IPS-15b (cell line): ENCODE measurements at regions not wholly inside any gene's neighbourhood (a gene's known extent, or its start where the extent isn't known, plus 50 kb on each side); places are given as distances from the start of the nearest gene placed in this dataset.

Experiments used
- H3K27me3 ChIP-seq: one replicate; pipeline ENCODE4 v1.6.1; 2013; ENCODE audit warnings: low read length; ENCODE audit not compliant: control insufficient read depth, insufficient read depth
- H3K36me3 ChIP-seq: one replicate; pipeline ENCODE4 v1.6.1; 2013; ENCODE audit warnings: low read length; ENCODE audit not compliant: control insufficient read depth, insufficient read depth
- H3K4me1 ChIP-seq: one replicate; pipeline ENCODE4 v1.6.1; 2013; ENCODE audit warnings: mild to moderate bottlenecking, low read length; ENCODE audit not compliant: control insufficient read depth, insufficient read depth
- H3K4me3 ChIP-seq: one replicate; pipeline ENCODE4 v1.5.1; 2013; ENCODE audit warnings: low read depth, low read length
- H3K9ac ChIP-seq: one replicate; pipeline ENCODE4 v1.6.1; 2013; ENCODE audit warnings: low read depth, mild to moderate bottlenecking, low read length
- H3K9me3 ChIP-seq: one replicate; pipeline ENCODE4 v1.6.1; 2013; ENCODE audit warnings: mild to moderate bottlenecking, low read length; ENCODE audit not compliant: control insufficient read depth, insufficient read depth

DNA sequence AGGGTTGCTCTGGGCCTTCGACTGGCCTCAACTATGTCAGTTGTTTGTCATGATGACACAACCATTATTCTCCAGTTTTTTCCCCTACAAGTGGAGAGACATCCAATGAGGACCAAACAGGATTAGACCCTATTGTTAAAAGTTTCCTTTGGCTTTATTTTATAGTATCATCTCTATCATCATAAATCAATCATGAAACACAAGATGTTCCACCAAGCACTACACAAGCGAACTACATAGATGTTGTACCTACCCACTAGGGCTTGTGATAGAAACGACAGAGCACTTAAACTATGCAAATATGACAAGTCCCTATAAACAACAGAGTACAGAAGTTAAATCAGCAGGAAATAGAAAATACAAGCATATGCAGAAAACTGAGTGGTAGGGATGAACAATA, 422.5 kb upstream of the MARCKS start:
- no peak overlapping the region for H3K4me3 ChIP-seq
- H3K36me3 ChIP-seq, result no peaks in the 10 kb centered on the region
- no peaks in the 10 kb centered on the region for H3K4me1 ChIP-seq
- no peak overlapping the region for H3K9ac ChIP-seq
- H3K9me3 ChIP-seq, result no peaks in the 10 kb centered on the region
- no peaks in the 10 kb centered on the region for H3K27me3 ChIP-seq

DNA sequence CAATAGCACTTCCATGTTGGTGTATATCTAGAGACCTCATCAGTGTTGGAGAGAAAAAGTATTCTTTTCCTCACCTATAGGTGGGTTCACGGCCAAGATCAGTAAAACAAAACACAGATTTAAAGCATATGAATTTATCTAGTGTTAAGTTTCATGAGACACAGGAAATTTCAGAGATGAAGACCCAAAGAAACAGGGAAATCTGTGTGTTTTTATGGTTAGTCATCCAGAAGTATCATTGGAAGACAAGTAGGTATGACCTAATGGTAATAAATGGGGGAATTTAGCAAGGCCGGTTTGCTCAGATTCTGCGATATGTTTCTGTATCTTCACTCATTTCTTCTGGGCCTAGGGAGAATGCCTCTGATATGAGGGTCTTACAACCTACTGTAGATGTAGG, 419.6 kb upstream of the MARCKS start:
- Histone ChIP-seq H3K9me3 (no peaks in the 10 kb centered on the region), H3K4me1 (no peaks in the 10 kb centered on the region), H3K36me3 (no peaks in the 10 kb centered on the region), H3K9ac (no peak overlapping the region), H3K27me3 (no peaks in the 10 kb centered on the region), H3K4me3 (no peak overlapping the region)

DNA sequence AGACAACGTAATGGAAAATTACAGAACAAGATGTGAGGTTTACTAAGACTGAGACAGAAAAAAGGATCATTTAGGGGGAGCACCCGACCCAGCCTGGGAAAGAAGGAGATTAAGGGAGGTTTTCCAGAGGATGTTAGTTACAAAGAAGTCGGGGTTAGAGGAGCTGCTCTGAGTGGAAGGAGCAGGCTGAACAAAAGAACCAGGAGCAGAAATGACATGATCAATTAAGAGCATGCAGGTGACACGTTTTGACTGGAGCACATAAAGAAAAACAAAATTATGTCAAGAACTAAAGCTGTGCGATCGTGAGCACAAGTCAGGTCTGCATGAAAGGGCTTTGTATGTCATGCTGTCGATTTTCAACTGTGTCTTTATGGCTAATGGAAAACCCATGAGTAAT, 417.3 kb upstream of the MARCKS start:
- H3K36me3 ChIP-seq, result no peaks in the 10 kb centered on the region
- no peaks in the 10 kb centered on the region for H3K4me1 ChIP-seq
- H3K4me3 ChIP-seq, result no peak overlapping the region
- no peak overlapping the region for H3K9ac ChIP-seq
- no peaks in the 10 kb centered on the region for H3K9me3 ChIP-seq
- H3K27me3 ChIP-seq, result no peaks in the 10 kb centered on the region

DNA sequence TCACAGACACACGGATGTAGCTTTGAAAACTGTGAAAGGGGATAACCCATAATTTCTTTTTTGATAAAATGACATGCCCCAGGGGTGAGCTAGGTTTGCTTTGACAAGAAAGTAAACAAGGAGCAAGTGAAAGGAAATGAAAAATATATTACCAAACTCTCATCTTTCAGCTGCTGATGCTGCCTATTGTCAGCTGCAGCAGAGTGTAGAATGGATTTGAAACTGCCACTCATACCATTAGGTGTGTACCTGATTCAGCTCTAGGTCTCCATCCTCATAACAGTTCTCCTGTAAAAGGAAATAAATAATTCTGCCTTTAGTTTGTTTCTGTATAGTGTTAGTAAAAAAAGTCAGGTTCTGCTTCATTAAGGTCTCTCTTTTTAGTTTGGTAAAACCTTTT, 415.1 kb upstream of the MARCKS start:
- Histone ChIP-seq H3K9me3 (no peaks in the 10 kb centered on the region), H3K4me1 (no peaks in the 10 kb centered on the region), H3K4me3 (no peak overlapping the region), H3K9ac (no peak overlapping the region), H3K27me3 (no peaks in the 10 kb centered on the region), H3K36me3 (no peaks in the 10 kb centered on the region)

DNA sequence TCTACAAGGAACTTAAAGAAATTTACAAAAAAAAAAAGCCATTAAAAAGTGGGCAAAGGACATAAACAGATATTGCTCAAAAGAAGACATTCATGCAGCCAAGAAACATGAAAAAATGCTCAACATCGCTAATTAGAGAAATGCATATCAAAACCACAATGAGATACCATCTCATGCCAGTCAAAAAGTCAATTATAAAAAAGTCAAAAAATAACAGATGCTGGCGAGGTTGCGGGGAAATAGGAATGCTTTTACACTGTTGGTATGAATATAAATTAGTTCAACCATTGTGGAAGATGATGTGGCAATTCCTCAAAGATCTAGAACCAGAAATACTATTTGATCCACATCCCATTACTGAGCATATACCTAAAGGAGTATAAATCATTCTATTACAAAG, 411.9 kb upstream of the MARCKS start:
- no peaks in the 10 kb centered on the region for H3K4me1 ChIP-seq
- no peaks in the 10 kb centered on the region for H3K36me3 ChIP-seq
- no peak overlapping the region for H3K4me3 ChIP-seq
- no peaks in the 10 kb centered on the region for H3K27me3 ChIP-seq
- H3K9ac ChIP-seq, result no peak overlapping the region
- no peaks in the 10 kb centered on the region for H3K9me3 ChIP-seq

DNA sequence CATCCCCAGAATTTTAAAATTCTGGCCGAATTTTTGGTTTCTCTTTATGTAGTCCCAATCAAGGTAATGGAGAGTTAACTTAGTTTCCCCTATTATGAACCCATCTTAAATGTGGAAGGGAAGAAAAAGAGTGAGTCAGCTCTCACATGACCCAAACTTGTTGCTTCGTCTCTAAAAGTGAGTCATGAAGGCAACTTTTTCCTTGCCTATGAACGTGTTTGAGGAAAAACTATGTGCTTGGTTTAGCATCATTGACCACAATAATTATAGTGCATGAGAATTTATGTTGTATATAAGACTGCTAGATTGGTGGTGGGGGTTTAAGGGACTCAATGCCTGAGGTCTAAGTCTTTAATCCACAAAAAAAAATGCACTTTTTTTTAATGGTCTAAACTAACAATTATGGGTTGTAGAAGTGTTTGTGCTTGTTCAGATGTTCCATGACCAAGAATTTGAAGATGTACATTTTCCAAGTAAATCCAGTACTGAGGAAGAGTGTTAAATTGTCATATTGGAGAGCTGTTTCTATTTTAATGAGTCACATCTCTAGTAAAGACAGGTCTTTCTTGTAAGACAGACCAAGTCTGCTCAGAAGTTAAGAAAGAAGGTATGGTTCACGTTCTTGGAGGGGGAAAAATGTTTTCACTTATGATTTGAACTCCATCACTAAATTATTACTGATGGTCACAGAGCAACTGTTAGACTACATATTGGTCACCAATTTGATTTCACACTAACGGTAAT, 409.9 kb upstream of the MARCKS start:
- no peaks in the 10 kb centered on the region for H3K27me3 ChIP-seq
- H3K9me3 ChIP-seq, result no peaks in the 10 kb centered on the region
- no peaks in the 10 kb centered on the region for H3K4me1 ChIP-seq
- H3K36me3 ChIP-seq, result no peaks in the 10 kb centered on the region
- H3K9ac ChIP-seq, result no peak overlapping the region
- H3K4me3 ChIP-seq, result no peak overlapping the region

DNA sequence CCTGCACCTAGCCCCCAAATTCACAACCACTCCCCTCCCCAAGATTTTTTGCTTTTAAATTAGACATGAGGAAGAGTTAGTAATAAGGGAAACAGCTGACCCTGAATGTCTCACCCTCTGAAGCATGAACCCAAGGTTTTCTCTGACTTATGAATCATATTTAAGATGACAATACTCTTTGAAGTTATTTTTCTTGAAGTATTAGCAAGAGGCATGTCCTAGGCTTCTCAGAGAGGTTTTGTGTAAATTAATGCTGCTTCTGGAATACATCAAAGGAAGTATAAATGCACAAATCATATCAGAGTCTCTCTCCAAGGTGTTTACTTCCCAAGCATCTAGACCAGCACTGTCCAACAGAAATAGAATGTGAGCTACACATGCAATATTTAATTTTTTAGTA, 408.1 kb upstream of the MARCKS start:
- H3K9ac ChIP-seq, result no peak overlapping the region
- no peaks in the 10 kb centered on the region for H3K27me3 ChIP-seq
- H3K4me3 ChIP-seq, result no peak overlapping the region
- no peaks in the 10 kb centered on the region for H3K36me3 ChIP-seq
- no peaks in the 10 kb centered on the region for H3K4me1 ChIP-seq
- no peaks in the 10 kb centered on the region for H3K9me3 ChIP-seq

DNA sequence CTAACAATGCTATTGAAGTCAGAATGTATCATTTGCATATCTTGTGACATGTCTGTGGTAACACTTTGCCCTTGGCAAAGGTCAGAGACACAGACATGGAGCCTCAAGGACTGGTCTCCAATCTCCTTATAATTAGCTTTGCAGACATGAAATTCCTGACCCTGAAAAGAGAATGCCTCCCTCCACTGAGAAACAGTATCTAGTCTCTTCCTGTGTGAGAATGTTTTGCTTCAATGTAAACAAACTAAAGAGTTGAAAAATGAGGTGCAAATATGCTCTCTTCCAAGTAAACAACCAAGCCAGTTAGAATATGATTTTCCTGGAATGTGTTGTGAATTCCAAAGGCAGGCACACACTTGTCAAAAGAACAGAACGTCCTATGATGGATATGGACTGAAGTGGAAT, 407.1 kb upstream of the MARCKS start:
- Histone ChIP-seq H3K27me3 (no peaks in the 10 kb centered on the region), H3K4me1 (no peaks in the 10 kb centered on the region), H3K36me3 (no peaks in the 10 kb centered on the region), H3K9ac (no peak overlapping the region), H3K9me3 (no peaks in the 10 kb centered on the region), H3K4me3 (no peak overlapping the region)

DNA sequence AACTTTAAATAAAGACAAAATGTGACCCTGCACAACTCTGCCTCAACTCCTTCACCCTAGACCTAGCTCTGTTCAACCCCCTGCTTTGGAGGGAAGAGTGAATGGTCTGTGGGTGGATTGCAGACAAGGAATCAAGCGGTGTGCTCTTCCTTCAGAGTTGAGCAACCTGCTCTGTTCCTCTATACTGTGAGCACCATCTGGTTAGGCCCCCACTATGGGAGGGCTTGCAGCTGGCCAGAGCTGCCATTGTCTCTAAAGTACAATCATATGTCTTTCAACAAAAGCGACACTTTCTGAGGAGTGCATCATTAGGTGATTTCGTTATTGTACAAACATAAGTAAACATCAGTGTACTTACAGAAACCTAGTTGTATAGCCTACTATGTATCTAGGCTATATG, 406.1 kb upstream of the MARCKS start:
- H3K9ac ChIP-seq, result no peak overlapping the region
- H3K36me3 ChIP-seq, result no peaks in the 10 kb centered on the region
- no peaks in the 10 kb centered on the region for H3K27me3 ChIP-seq
- no peaks in the 10 kb centered on the region for H3K4me1 ChIP-seq
- H3K9me3 ChIP-seq, result no peaks in the 10 kb centered on the region
- no peak overlapping the region for H3K4me3 ChIP-seq

DNA sequence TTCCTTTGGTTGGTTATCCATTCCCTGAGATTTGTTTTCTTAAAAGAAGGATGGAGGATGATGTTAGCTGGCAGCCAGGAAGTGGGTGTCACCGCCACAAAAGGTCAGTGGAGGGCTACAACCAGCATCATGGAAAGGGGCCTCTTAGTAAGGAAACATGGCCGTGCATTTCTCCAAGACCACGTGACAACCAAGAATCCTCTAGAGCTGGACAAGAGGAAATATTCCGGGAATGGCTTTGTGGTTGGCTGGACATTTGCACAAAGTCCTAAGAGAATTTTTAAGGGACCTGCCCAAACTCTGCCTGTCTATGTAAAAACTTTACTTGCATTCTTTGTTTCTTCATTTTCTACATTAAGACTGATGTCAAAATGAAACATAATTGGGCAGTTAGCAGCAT, 399.9 kb upstream of the MARCKS start:
- Histone ChIP-seq H3K36me3 (no peaks in the 10 kb centered on the region), H3K9me3 (no peaks in the 10 kb centered on the region), H3K4me3 (no peak overlapping the region), H3K27me3 (no peaks in the 10 kb centered on the region), H3K9ac (no peak overlapping the region), H3K4me1 (no peaks in the 10 kb centered on the region)

DNA sequence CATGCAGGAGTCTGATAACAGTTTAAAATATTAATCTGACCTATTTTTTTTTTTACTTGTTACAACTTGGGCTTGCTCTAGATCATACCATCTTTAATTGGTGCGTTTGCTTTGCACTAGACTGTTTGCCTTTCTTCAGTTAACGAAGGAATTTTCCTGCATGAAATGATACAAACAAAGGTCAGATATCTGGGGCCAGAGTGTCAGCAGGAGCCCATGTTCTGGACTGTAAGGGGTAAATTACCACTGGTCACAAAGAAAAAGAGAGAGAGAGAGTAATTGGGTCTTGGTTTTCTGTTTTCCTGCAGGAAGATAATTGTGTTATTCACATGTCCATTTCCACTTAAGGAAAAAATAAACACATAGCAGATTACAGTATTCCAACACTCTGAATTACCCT, 399.4 kb upstream of the MARCKS start:
- no peaks in the 10 kb centered on the region for H3K9me3 ChIP-seq
- no peaks in the 10 kb centered on the region for H3K36me3 ChIP-seq
- H3K27me3 ChIP-seq, result no peaks in the 10 kb centered on the region
- H3K4me3 ChIP-seq, result no peak overlapping the region
- H3K4me1 ChIP-seq, result no peaks in the 10 kb centered on the region
- H3K9ac ChIP-seq, result no peak overlapping the region

DNA sequence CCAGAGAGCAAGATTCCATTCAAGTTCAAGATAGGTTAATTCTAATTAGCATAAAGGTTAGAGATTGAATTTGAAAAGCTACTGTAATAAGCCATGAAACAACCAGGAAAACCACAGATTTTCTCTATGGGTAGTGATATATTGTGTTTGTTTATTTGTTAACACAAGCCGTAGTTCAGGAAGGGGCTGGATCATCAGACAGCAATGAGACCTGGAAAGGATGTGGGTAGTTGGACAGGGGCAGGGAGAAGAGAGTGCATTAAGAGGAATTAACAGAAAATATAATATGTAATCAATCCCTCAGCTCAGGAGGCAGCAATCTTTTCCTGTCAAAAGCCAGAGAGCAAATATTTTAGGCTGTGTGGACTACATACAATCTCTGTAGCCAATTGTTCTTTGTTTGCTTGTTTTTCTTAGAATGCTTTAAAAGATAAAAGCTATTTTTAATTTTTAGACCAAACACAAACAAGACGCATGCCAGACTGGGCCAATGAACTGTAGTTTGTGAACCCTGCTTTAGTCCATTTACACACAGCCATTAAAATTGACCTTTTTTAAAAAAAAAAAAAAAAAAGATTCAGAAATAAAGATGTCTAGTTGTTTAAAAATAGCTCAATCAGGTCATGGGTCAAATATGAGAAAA, 398.7 kb upstream of the MARCKS start:
- no peak overlapping the region for H3K4me3 ChIP-seq
- no peaks in the 10 kb centered on the region for H3K4me1 ChIP-seq
- no peaks in the 10 kb centered on the region for H3K9me3 ChIP-seq
- H3K27me3 ChIP-seq, result no peaks in the 10 kb centered on the region
- no peak overlapping the region for H3K9ac ChIP-seq
- H3K36me3 ChIP-seq, result no peaks in the 10 kb centered on the region
